HG02870 (cell line): ENCODE measurements at regions not wholly inside any gene's neighbourhood (a gene's known extent, or its start where the extent isn't known, plus 50 kb on each side); places are given as distances from the start of the nearest gene placed in this dataset.
"Not testable (repeated sequence)": the region's sequence is repeated elsewhere in the genome, so short reads cannot be mapped to it uniquely, and the experiment has no call there.

ENCODE experiments used
- ATAC-seq: cut with Tn5 transposase; IDR thresholded peaks from one replicate; pipeline ENCODE4 v1.9.1; 2021; ENCODE audit warnings: mild to moderate bottlenecking, moderate library complexity; ENCODE audit not compliant: unreplicated experiment

DNA sequence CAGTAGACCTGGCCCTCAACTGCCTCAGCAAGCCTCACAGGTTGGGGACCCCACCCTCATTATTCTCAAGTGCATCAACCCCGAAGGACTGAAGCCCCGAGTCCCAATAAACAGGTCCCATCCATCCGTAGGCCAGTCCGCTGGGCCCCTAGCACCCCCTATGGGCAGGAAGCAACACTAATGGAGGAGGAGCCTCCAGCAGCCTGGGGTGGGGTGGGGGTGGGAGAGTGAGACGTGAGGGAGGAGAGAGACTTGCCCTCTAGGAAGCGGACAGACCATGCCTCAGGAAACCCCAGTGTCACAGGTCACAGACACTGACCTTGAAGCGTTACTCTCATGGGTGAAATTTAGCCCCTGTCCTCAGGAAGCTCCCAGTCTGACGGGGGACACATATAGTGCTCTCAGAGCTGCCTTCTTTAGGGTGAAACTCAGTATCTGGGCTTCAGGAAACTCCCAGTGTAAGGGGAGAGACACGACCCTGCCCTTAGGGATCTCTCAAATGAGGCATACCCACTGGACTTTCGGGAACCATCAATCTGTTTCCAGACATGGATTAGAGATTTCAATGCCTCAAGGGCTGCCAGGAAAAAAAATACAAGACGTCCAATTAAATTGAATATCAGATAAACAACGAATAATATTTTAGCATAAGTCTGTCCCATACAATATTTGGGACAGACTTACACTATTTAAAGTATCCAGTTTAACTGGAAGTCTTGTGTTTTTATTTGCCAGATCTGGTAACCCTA lies 125.8 kb downstream of the MRPL14 start:
- ATAC-seq: no peak

DNA sequence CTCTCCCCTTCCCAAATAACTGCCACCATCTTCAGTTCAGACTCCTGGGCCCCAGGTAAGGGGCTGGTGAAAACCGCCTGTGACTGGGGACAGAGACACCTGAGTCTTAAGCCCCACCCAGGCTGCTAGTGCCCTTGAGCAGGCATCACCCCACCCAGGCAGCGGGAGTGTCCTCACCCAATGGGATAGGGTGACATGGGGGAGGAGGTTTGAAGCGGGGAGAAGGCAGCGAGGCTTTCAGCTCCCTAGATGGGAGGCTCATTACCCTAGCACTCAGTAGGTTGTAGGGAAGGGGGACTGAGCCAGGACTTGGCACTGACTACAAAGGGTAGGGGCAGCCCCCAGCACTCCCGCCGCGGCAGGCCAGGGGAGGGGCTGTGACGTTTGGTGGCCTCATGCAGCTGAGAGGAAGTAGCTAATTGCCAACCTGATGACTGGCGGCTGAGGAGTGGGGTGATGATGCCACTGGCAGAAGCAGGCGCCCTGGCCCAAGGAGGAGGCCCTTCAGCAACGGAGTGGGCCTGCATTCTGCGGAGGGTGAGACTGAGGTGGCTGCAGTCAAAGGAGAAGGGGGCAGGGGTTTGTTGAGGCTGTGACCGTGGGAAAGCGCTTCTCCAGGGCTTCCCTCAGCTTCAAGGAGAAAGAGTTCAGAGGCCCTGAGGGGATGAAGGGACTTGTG lies 126.9 kb downstream of the MRPL14 start:
- ATAC-seq: no peak

DNA sequence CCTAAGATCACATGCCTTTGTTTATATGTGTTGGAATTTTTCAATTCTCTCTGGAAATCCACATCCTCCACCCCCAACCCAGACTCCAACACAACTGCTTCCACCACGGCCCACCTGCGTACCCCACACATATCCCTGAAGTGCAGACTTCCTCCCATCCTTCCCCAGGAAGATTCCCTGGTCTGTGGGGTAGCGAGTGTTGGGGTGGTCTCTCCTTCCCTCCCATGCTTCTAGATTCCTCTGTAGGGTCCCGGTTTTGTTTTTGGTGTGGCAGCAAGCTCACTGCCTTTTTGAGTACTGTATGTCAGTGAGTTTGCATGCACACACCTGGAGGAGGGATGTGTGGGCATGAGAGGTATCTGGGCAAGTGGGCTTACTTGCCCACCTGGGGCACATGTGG lies 127.6 kb downstream of the MRPL14 start:
- ATAC-seq: no peak

- not testable (repeated sequence) for ATAC-seq
These were observed 128.5 kb downstream of the MRPL14 start for GRCh38 chr6:43998592-43999243.

GRCh38 chr6:43997990-43998585 lies 129.2 kb downstream of the MRPL14 start:
- not testable (repeated sequence) for ATAC-seq

GRCh38 chr6:43997345-43997677 lies 129.9 kb downstream of the MRPL14 start:
- ATAC-seq: no peak

- ATAC-seq: no peak
These were observed 130.5 kb downstream of the MRPL14 start for GRCh38 chr6:43996618-43997344.

DNA sequence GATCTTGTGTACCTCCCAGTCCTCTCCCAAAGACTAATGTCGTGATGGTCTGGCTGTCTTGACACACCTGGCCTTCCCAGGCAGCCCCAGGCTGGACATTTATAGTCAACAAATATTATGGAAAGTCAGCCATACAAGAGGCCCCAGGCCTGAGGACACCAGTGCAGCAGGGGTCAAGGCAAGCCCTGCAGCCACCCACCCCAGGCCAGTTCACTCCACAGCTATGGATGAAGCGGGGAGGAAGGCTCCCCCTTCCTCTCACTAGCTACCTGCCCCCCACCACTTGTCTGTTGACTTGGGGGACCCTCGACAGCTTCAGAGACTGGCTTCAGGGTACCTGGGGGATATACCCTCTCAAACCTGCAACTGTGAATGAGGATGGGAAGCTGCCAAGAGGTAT lies 132.1 kb downstream of the MRPL14 start:
- ATAC-seq: no peak

DNA sequence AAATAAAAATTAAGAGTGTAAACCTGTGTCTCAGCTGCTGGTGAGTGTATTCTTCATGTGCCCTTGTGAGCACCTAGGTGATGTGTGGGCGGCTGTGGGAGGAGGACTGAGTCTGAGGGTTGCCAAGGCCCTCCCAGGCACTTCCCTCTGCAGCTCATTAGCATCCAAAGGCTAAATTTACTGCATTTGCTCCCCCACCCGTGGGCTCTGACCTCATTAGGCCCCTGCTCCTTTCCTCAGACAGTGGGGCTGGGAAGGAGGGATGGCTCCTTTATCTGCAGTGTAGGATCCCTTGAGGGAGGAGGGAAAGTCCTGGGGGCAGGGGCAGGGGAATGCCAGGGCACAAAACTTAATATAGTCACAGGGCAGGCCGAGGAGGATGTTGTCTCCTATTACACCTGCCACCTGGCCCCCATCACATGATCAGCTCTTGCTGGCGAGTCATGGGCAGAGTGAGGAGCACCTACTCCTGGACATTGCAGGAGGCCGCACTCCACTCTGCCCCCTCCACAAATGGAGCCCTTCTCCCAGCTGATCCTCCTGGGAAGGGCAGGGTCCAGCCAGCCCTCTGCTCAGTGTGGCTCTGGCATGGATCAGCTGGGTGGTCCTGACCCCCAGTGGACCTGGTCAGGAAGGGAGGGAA lies 133.2 kb downstream of the MRPL14 start:
- ATAC-seq: no peak

DNA sequence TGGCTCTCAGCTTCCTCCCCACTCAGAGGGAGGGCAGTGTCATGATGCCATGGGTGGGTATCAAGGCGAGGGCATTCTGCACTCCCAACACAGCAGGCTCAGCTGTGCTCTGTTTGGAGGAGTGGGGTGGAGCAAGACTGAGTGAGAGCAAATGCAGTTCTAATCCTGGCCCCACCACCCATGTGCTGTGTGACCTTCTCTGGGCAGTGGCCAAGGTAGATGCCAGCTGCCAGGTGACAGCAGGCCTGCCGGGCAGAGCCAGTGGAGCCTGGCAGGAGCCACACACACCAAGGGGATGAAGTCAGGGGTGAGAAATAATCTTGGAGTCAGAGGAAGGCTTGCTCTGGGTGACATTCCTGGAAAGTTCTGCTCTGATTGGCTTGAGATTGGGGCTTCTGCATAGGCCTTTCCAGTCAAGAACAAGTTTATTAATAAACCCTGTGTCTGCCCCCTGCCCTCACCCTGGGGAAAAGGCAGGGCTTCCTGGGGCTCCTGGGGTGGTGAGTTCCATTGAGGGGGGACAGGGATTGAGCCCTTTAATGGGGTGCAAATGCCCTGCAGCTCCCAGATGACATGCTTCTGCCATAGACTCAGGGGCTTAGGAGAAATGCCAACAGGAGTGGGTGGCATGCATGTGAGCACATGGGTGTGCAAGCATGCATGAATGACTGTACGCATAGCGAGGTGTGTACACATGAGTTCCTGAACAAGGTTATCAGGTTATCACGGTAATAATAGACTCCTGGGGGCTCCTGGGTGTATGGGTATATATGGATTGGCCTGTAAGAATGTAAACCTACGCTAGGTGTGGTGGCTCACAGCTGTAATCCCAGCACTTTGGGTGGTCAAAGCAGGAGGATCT lies 134.2 kb downstream of the MRPL14 start:
- ATAC-seq: no peak

- ATAC-seq: no peak
These were observed 135.1 kb downstream of the MRPL14 start for GRCh38 chr6:43992126-43992663.

- ATAC-seq: no peak
These were observed 136.3 kb downstream of the MRPL14 start for GRCh38 chr6:43990627-43991619.

DNA sequence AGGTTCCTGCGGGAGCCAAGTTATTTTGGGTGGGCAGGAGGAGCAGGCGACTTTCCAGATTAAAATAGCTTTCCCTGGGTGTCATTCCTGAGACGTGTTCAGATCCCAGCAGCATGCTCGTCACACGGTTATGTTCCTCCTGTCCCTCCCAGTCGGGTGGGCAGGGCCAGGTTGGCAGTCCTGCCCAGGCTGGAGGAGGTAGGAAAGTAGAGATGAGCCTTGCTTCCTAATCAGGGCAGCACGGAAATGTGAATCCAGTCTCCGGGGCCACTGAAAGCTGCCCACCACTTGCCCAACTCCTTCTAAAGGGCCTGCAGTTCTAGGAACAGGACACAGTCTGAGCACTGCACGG lies 137.0 kb downstream of the MRPL14 start:
- no peak for ATAC-seq

DNA sequence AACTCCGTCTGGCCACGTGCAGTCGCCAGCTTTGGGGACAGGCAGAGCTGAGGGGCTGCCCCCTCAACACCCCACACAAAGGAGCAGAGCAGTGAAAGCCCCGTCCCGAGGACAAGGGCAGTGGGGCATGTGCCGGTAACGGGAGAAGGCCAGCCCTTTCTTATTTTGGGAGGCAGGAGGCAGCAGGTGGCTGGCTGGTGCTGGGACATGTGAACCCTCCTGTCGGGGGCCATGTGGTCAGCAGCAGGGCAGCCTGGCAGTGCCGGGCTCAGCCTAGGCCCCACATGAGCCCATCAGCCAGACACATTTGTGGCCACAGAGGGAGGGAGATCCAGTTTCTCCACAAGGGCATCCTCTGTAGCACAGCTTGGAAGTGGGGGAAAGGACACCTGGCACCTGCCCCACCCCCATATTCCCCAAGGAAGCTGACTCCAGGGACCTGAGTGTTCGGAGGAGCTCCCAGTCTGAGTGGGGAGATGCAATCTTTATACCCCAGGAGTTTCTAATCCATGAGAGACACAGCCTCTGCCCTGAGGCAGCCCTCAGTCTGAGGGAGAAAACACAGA lies 137.6 kb downstream of the MRPL14 start:
- ATAC-seq: no peak

DNA sequence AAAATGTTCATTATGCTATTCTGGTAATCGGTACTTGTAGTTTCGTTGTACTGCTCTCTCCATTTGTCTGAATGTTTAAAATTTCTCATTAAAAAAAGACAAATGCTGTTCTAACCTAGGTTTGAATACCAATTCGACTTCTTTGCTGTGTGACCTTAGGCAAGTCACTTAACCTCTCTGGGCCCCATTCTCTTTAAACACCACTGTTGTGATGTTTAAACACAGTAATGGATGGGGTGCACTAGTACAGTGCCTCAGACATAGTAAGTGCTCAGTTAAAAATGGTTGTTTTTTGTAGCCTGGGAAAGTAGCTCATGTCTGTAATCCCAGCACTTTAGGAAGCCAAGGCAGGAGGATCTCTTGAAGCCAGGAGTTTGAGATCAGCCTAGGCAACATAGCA lies 138.5 kb downstream of the MRPL14 start:
- no peak for ATAC-seq

GRCh38 chr6:43987838-43988439 lies 139.3 kb downstream of the MRPL14 start:
- ATAC-seq: no peak

GRCh38 chr6:43986177-43986825 lies 141.0 kb downstream of the MRPL14 start:
- ATAC-seq: no peak
